Hepatocyte (in vitro differentiated cells): ENCODE measurements at regions not wholly inside any gene's neighbourhood (a gene's known extent, or its start where the extent isn't known, plus 50 kb on each side); places are given as distances from the start of the nearest gene placed in this dataset.

ENCODE experiments used
- DNase-seq: peaks from one replicate; pipeline ENCODE4 v3.0.0-alpha.2; 2016; ENCODE audit warnings: low spot score
- H2AFZ ChIP-seq: fragments of 200-600 bp; sonication (generic); 2 replicates; pipeline ENCODE4 v1.6.0; 2016; ENCODE audit warnings: antibody characterized with exemption, mild to moderate bottlenecking
- H3K27ac ChIP-seq: fragments of 200-600 bp; sonication (generic); 2 replicates; pipeline ENCODE4 v1.5.1; 2016; ENCODE audit warnings: mild to moderate bottlenecking
- H3K27me3 ChIP-seq: fragments of 200-600 bp; sonication (generic); 2 replicates; pipeline ENCODE4 v1.6.1; 2016
- H3K36me3 ChIP-seq: fragments of 200-600 bp; sonication (generic); replicated peaks from 2 replicates; pipeline ENCODE4 v1.5.1; 2016; ENCODE audit warnings: low read depth; ENCODE audit not compliant: insufficient read depth
- H3K4me1 ChIP-seq: fragments of 200-600 bp; sonication (generic); 2 replicates; pipeline ENCODE4 v1.5.1; 2016; ENCODE audit warnings: mild to moderate bottlenecking, moderate library complexity; ENCODE audit not compliant: insufficient read depth
- H3K4me2 ChIP-seq: fragments of 200-600 bp; sonication (generic); 2 replicates; pipeline ENCODE4 v1.6.0; 2016
- H3K4me3 ChIP-seq: fragments of 200-600 bp; sonication (generic); 2 replicates; pipeline ENCODE4 v1.5.1; 2016; ENCODE audit warnings: mild to moderate bottlenecking
- H3K79me2 ChIP-seq: fragments of 200-600 bp; sonication (generic); 2 replicates; pipeline ENCODE4 v1.6.0; 2017; ENCODE audit warnings: mild to moderate bottlenecking
- H3K9me2 ChIP-seq: fragments of 200-600 bp; sonication (generic); replicated peaks from 2 replicates; pipeline ENCODE4 v1.6.0; 2017; ENCODE audit warnings: mild to moderate bottlenecking; ENCODE audit not compliant: insufficient read depth
- H3K9me3 ChIP-seq: fragments of 200-600 bp; sonication (generic); 2 replicates; pipeline ENCODE4 v1.5.1; 2016; ENCODE audit warnings: low read depth, mild to moderate bottlenecking
- H4K20me1 ChIP-seq: fragments of 200-600 bp; sonication (generic); 2 replicates; pipeline ENCODE4 v1.6.0; 2016; ENCODE audit warnings: mild to moderate bottlenecking; ENCODE audit not compliant: insufficient read depth, poor library complexity, severe bottlenecking
- EZH2 ChIP-seq: fragments of 200-600 bp; sonication (generic); IDR thresholded peaks from 2 replicates; pipeline ENCODE4 v1.6.1; 2016; ENCODE audit warnings: antibody characterized with exemption, mild to moderate bottlenecking, borderline replicate concordance
- EZH2phosphoT487 ChIP-seq: fragments of 200-600 bp; sonication (generic); IDR thresholded peaks from one replicate; pipeline ENCODE4 v1.6.1; 2018; ENCODE audit warnings: antibody characterized with exemption, mild to moderate bottlenecking, low read depth, moderate library complexity; ENCODE audit not compliant: unreplicated experiment, severe bottlenecking
- WGBS: methylation state at CpG from one replicate; pipeline ENCODE4 v1.1.6; 2016; ENCODE audit warnings: low lambda C conversion rate; ENCODE audit errors: missing lambda C conversion rate; 5-methylcytosine and 5-hydroxymethylcytosine counted together
- TF ChIP-seq, protein P1 (sequence below): fragments of 200-600 bp; sonication (generic); IDR thresholded peaks from 2 replicates; pipeline ENCODE4 v1.5.1; 2016; ENCODE audit warnings: antibody characterized with exemption, mild to moderate bottlenecking; ENCODE audit not compliant: poor library complexity

DNA sequence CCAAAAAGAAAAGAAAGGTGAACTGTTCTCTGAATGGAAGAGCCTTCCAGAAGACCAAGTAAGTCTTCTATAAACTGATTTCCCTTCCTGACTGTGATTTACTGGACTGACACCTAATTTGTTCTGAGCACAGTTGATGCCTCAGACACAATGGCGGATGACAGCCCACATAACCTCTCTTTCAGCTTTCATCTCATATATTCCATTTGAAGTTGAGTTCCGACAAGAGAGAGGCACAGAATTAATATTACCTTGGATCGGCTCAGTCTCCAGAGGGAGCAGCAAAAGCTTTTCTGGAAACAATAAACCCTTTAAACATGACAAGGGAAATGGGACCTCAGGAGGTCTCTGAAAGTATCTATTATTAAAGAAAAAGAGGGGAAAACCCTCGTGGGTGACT lies 638.7 kb upstream of the SETBP1 start:
- TF ChIP-seq, protein P1, sequence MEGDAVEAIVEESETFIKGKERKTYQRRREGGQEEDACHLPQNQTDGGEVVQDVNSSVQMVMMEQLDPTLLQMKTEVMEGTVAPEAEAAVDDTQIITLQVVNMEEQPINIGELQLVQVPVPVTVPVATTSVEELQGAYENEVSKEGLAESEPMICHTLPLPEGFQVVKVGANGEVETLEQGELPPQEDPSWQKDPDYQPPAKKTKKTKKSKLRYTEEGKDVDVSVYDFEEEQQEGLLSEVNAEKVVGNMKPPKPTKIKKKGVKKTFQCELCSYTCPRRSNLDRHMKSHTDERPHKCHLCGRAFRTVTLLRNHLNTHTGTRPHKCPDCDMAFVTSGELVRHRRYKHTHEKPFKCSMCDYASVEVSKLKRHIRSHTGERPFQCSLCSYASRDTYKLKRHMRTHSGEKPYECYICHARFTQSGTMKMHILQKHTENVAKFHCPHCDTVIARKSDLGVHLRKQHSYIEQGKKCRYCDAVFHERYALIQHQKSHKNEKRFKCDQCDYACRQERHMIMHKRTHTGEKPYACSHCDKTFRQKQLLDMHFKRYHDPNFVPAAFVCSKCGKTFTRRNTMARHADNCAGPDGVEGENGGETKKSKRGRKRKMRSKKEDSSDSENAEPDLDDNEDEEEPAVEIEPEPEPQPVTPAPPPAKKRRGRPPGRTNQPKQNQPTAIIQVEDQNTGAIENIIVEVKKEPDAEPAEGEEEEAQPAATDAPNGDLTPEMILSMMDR, result no peak
- TF ChIP-seq EZH2phosphoT487 (no peak), EZH2 (no peak)
- Histone ChIP-seq H3K27me3 (no peaks in the 10 kb centered on the region), H3K9me2 (no peaks in the 10 kb centered on the region), H3K4me3 (no peak overlapping the region), H3K27ac (no peak overlapping the region), H4K20me1 (no peaks in the 10 kb centered on the region), H2AFZ (no peak overlapping the region), H3K4me1 (no peaks in the 10 kb centered on the region), H3K36me3 (no peaks in the 10 kb centered on the region), H3K9me3 (no peaks in the 10 kb centered on the region), H3K79me2 (no peaks in the 10 kb centered on the region), H3K4me2 (no peak overlapping the region)
- no peak for DNase-seq
- 59% methylated on average over 4 of the region's 4 CpGs for WGBS

DNA sequence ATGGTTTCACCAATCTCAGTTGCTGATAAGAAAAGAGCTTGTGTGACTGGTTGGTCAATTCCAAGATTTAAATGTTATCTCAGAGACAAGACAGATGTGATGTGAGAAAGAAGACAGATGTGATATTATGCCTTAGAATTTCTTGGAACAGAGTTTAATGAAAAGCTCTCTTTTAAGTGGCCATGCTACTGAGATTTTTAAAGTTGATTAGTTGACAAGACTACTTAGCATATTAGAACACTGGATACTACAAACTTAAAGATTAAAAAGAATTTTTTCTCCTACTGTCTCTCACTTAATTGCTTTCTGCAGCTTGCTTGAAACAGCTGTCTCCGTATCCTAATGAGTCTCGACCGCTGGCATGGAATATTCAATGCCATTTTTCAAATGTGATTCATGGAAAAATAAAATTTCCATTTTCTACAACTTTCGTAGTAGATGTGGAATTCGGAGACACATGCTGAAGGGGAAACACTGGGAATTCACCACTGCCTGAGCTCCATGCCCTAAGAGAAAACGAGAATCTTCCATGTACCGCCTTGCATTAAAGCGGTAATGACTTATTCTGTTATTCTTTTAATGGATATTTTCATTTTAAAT lies 634.2 kb upstream of the SETBP1 start:
- H3K4me1 ChIP-seq, result no peaks in the 10 kb centered on the region
- H3K9me3 ChIP-seq, result no peaks in the 10 kb centered on the region
- H3K36me3 ChIP-seq, result no peaks in the 10 kb centered on the region
- 92% methylated on average over 8 of the region's 8 CpGs for WGBS
- no peak overlapping the region for H2AFZ ChIP-seq
- no peak overlapping the region for H3K4me2 ChIP-seq
- no peaks in the 10 kb centered on the region for H3K27me3 ChIP-seq
- no peak overlapping the region for H3K27ac ChIP-seq
- no peaks in the 10 kb centered on the region for H3K9me2 ChIP-seq
- H4K20me1 ChIP-seq, result no peaks in the 10 kb centered on the region
- H3K4me3 ChIP-seq, result no peak overlapping the region
- H3K79me2 ChIP-seq, result no peaks in the 10 kb centered on the region
- DNase-seq, result no peak
- TF ChIP-seq, protein P1, result no peak
- TF ChIP-seq EZH2 (no peak), EZH2phosphoT487 (no peak)

DNA sequence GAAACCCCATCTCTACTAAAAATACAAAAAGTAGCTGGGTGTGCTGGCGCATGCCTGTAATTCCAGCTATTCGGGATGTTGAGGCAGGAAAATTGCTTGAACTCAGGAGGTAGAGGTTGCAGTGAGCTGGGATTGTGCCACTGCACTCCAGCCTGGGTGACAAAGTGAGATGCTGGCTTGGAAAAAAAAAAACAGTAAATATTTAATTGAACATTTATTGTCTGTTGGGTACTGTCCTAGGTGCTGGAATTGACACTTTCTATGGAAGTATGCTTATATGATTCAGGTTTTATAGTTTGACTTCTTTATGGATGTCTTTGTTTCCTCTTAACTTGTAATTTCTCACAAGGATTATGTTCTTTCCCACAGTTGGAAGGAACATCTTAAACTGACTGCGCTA lies 633.1 kb upstream of the SETBP1 start:
- H3K4me3 ChIP-seq, result no peak overlapping the region
- no peaks in the 10 kb centered on the region for H3K79me2 ChIP-seq
- no peak for DNase-seq
- no peaks in the 10 kb centered on the region for H4K20me1 ChIP-seq
- no peak overlapping the region for H3K4me2 ChIP-seq
- TF ChIP-seq EZH2phosphoT487 (no peak), EZH2 (no peak)
- TF ChIP-seq, protein P1, result no peak
- no peaks in the 10 kb centered on the region for H3K9me2 ChIP-seq
- H2AFZ ChIP-seq, result no peak overlapping the region
- H3K27ac ChIP-seq, result no peak overlapping the region
- 93% methylated on average over 3 of the region's 3 CpGs for WGBS
- no peaks in the 10 kb centered on the region for H3K36me3 ChIP-seq
- H3K4me1 ChIP-seq, result no peaks in the 10 kb centered on the region
- no peaks in the 10 kb centered on the region for H3K9me3 ChIP-seq
- no peaks in the 10 kb centered on the region for H3K27me3 ChIP-seq
